T-helper 2 cell treated with Interferon-gamma antibody and Interleukin-4, amounts not matched to agents 100 ng/mL and 5 ng/mL, for 36 hours (primary cell): ENCODE measurements at regions not wholly inside any gene's neighbourhood (a gene's known extent, or its start where the extent isn't known, plus 50 kb on each side); places are given as distances from the start of the nearest gene placed in this dataset.

Experiments
- intact Hi-C: fragments of 100-400 bp; cut with micrococcal nuclease; formaldehyde crosslinking; loops from one replicate; pipeline ENCODE4 v1.15.1; 2023

- intact Hi-C loops, result no loop called here
Observed at GRCh38 chr12:127358888-127359287, 908.1 kb upstream of the TMEM132C start.

GRCh38 chr12:127360580-127360979 is 906.4 kb upstream of the TMEM132C start:
- intact Hi-C loops, result no loop called here

- intact Hi-C loops, result no loop called here
Observed at GRCh38 chr12:127362121-127362520, 904.8 kb upstream of the TMEM132C start.

GRCh38 chr12:127363392-127363791 is 903.6 kb upstream of the TMEM132C start:
- intact Hi-C loops, result no loop called here

DNA sequence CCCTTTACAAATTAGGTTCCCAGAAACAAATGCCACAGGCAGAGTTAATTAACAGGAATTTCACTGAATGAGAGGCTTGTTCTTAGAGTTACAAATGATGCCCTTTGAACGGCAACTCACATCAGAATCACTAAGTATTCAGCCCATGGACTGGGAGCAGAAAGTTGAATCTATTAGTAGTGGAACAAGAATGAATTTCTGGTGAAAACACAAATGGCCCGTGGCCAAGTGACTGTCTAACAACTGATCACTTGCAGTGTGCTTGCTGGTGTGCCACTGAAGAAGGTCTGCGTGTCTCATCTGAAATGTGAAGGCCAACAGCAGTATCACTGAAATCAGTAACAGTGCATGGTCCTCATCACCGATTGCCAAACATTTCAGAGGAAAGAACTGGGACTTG is 893.4 kb upstream of the TMEM132C start:
- intact Hi-C loops, result no loop called here

- intact Hi-C loops, result no loop called here
Observed at GRCh38 chr12:127374447-127374846, 892.5 kb upstream of the TMEM132C start.

DNA sequence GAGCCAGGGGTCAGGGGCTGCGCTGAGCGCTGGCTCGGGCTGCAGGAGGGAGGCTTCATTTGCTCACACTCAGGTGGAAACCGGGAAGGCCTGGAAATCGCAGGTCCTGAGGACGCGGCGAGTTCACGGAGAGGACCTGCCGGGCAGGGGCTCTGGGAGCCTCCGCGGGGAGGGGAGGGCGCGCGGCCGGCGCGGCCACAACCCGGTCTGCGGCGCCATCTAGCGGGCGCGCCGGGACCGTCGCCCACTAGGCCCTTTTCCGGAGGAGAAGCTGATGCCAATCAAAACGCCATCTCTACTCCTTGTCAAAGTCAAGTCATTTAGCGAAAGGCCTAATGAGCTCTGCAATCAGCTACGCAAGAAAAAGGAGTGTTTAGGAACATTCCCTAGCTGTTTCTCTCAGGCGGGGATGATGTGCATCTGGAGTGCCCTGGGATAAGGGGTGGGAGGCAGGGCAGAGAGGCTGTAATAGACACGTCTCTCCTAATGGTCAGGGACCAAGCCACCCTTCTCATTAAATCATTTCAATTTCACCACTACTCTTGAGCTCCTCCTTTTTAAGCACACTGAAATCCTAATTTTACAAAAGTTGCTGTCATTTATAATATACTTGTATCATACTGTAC is 885.8 kb upstream of the TMEM132C start:
- intact Hi-C loops, result loop anchor here (1.0 to 2.0 kb wide), 4 partner anchors 101 to 1312 kb away; no protein-coding TSS in a partner anchor

- intact Hi-C loops, result loop anchor here (1.0 to 2.0 kb wide), 4 partner anchors 101 to 1313 kb away; no protein-coding TSS in a partner anchor
Observed at GRCh38 chr12:127381681-127382080, 885.3 kb upstream of the TMEM132C start.

GRCh38 chr12:127383281-127383680 is 883.7 kb upstream of the TMEM132C start:
- intact Hi-C loops, result no loop called here

DNA sequence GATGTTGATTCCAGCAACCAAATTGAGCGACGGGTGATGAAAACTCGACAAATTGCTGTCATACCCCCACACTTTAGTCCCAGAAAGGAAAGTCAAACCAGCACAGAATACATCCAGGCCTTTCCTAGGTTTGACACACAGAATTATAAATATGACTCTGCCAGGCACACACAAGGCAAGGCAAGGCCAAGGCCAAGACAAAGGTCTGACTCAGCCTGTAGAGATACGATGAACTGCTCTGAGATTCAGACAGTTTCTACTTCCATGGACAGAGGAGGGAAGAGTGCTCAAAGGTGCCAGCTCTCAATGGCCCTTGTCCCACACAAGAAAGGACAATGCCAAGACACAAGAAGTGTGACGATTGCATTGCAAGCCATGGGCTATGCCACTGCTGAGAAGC is 880.2 kb upstream of the TMEM132C start:
- intact Hi-C loops, result no loop called here

GRCh38 chr12:127388985-127389384 is 878.0 kb upstream of the TMEM132C start:
- intact Hi-C loops, result no loop called here

GRCh38 chr12:127389923-127390322 is 877.0 kb upstream of the TMEM132C start:
- intact Hi-C loops, result no loop called here

DNA sequence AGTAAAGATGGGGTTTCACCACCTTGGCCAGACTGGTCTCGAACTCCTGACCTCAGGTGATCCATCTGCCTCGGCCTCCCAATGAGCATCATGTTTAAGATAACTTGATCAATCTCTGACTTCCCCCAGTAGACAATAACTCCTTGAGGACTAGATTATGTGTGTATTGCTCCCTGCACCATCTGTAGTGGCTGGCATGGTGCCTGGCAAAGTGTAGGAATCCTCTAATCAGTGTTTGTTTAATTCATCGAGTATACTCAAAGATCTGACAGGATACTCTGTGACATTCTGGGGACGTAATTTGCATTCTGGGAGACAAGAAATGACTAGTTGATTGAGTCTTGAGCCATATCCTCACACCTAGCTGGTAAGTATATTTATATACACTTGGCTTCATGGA is 873.5 kb upstream of the TMEM132C start:
- intact Hi-C loops, result no loop called here

- intact Hi-C loops, result no loop called here
Observed at GRCh38 chr12:127393896-127394295, 873.1 kb upstream of the TMEM132C start.

- intact Hi-C loops, result no loop called here
Observed at GRCh38 chr12:127396734-127397133, 870.2 kb upstream of the TMEM132C start.

- intact Hi-C loops, result no loop called here
Observed at GRCh38 chr12:127398016-127398710, 868.8 kb upstream of the TMEM132C start.

DNA sequence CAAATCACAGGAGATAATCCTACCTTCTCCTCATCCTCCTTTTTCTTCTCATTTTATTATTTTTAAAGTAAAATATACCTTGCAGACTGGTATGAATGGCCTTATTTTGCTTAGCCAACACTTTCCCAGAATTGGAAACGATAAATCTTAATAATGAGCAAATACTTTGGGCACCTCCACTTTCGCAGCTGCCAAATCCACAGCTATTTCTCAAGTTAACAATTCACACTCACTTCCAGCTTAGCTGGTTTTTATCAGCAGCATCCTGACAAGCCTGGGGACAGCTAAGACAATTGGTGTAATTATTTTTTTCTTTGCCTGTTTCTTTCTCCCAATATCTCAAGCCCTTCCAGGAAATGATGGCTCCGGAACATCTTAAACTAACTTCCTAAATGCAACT is 867.5 kb upstream of the TMEM132C start:
- intact Hi-C loops, result no loop called here

GRCh38 chr12:127400221-127400620 is 866.7 kb upstream of the TMEM132C start:
- intact Hi-C loops, result no loop called here

DNA sequence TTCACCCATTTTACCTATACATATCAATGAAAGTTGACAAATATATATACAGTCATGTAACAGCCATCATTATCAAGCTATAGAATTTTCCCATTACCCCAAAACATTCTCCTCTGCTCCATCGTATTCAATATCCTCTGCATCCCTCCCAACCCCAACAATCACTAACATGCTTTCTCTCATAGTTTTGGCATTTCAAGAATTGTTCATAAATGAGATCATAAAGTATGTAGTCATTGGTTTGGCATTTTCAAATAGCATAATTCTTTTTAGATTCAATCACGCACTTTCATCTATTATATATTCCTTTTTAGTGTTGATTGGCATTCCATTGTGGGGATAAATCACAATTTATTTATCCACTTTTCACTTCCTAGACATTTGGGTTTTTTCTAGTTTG is 866.0 kb upstream of the TMEM132C start:
- intact Hi-C loops, result no loop called here

DNA sequence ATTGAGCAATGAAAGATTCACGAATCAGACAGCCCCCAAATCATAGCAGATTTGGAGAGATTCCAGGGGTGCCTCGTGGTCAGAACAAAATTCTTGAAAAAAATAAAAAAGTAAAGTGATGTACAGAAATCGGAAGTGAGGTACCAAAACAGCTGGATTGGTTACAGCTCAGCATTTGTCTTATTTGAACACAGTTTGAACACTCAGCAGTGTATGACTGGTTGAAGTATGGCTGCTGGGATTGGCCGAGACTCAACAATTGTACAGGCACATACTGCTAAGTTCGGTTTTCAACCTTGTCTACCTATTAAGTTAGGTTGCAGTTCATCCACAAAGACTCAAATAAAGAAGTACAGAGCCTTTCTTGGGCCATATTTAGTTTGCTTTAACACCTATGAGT is 865.4 kb upstream of the TMEM132C start:
- intact Hi-C loops, result no loop called here

- intact Hi-C loops, result no loop called here
Observed at GRCh38 chr12:127411166-127411915, 855.6 kb upstream of the TMEM132C start.

DNA sequence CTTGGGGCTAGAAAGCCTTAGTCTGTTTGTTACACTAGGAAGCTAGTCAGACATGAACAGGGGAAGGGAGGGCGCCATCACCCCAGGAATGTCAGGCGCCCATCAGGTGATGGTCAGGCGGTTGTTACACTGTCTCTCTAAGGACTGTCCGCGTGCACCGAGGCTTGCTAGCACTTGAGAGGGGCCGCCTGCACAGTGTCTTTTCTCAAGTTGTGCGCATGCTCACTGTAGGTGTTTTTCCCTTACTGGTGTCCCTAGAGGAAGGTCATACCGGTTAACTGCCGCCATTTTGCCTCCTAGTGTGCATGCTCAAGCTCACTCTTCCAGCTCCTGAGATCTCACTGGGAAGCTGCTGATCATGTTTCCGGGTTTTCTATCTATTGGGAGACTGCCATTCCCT is 855.0 kb upstream of the TMEM132C start:
- intact Hi-C loops, result no loop called here
